ENCODE measurements at regions not wholly inside any gene's neighbourhood (a gene's known extent, or its start where the extent isn't known, plus 50 kb on each side); places are given as distances from the start of the nearest gene placed in this dataset.
A peak's percentile ranks its signal among the peaks of the same experiment; 100 is the strongest.

DNA sequence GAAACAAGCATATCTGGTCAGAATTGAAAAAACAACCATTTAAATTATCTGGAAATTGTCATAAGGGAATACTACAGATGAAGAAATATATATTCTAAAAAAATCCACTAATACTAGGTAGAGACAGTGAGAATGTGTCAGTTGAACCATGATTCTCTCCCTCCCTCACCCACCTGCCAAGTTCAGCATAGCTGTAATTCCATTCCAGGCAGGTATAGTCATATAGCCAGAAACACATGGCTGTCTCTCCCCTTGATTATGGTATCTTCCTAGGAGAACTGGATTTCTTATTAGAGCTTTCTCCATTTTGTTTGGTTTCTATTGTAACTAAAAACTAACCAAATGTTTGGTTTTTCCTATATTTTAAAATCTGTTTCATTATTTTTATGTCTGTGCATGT is 509.2 kb downstream of the CDH10 start:
- intact Hi-C loops (cut with DNase I): no loop called here
- Histone ChIP-seq H3K4me3 (no peak overlapping the region), H3K27ac (no peak overlapping the region), H3K4me1 (no peaks in the 10 kb centered on the region), H3K36me3 (ENCODE audit: insufficient read depth in 1 of 2, low read depth in 1 of 2) (no peaks in the 10 kb centered on the region), H3K9me3 (no peaks in the 10 kb centered on the region), H3K27me3 (ENCODE audit: insufficient read depth in 3 of 3, low read length in 2 of 3) (no peaks in the 10 kb centered on the region)
- DNase-seq (no peak), ATAC-seq (no peak)
- TF ChIP-seq, protein P1, sequence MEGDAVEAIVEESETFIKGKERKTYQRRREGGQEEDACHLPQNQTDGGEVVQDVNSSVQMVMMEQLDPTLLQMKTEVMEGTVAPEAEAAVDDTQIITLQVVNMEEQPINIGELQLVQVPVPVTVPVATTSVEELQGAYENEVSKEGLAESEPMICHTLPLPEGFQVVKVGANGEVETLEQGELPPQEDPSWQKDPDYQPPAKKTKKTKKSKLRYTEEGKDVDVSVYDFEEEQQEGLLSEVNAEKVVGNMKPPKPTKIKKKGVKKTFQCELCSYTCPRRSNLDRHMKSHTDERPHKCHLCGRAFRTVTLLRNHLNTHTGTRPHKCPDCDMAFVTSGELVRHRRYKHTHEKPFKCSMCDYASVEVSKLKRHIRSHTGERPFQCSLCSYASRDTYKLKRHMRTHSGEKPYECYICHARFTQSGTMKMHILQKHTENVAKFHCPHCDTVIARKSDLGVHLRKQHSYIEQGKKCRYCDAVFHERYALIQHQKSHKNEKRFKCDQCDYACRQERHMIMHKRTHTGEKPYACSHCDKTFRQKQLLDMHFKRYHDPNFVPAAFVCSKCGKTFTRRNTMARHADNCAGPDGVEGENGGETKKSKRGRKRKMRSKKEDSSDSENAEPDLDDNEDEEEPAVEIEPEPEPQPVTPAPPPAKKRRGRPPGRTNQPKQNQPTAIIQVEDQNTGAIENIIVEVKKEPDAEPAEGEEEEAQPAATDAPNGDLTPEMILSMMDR (IDR thresholded peaks at IDR 0.05): no peak

DNA sequence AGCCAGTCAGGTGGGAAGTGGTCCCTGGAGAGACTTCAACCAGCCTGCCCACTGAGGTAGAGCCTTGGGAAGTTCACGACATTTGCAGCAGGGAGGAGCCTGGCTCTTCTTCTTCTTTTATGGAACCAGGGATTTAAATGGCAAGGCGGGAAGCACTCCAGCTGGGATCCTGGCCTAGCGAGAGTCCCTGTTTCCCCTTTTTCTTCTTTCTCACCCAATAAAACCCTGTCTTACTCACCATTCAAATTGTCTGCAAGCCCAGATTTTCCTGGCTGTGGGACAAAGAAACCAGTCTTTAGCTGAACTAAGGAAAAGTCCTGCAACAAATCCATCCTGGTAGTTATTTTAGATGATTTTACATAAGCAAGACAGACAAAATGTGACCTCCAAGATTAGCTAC is 503.7 kb downstream of the CDH10 start:
- ATAC-seq: no peak

DNA sequence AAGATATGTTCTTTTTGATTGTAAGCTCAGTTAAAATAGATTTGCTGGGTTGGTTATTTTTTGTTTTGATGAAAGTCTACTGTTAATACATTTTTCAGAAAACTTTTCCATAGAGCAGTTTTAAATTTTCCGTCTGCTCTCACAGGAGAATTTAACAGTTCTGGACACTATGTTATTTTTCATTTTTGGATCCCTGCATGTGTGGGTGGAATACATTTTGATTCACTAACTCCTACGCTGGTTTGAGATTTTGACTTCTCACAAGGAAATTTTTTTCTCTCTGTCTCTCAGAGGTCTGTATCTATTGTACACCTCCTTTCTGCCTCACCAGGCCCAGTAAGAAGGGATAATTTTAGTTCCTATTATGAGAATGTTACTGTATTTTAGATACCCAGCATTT is 502.4 kb downstream of the CDH10 start:
- no peaks in the 10 kb centered on the region for H3K4me1 ChIP-seq
- H3K4me3 ChIP-seq: no peak overlapping the region
- no peak for ATAC-seq
- WGBS, 3 donors: 68 to 70% (median 69%) methylated on average over 2 of the region's 2 CpGs
- no peaks in the 10 kb centered on the region for H3K36me3 ChIP-seq (ENCODE audit: insufficient read depth in 1 of 2, low read depth in 1 of 2)
- no peaks in the 10 kb centered on the region for H3K27me3 ChIP-seq (ENCODE audit: insufficient read depth in 3 of 3, low read length in 2 of 3)
- no peaks in the 10 kb centered on the region for H3K9me3 ChIP-seq
- no peak overlapping the region for H3K27ac ChIP-seq
- TF ChIP-seq, protein P1 (IDR thresholded peaks at IDR 0.05): no peak
- no peak for DNase-seq
- intact Hi-C loops (cut with DNase I): no loop called here

More for the DNA sequence above, 503.7 kb downstream of the CDH10 start:
- DNase-seq: peak in 1 of 2 donors; percentile 48
- H3K9me3 ChIP-seq: no peaks in the 10 kb centered on the region
- no peaks in the 10 kb centered on the region for H3K27me3 ChIP-seq (ENCODE audit: insufficient read depth in 3 of 3, low read length in 2 of 3)
- H3K4me1 ChIP-seq: no peaks in the 10 kb centered on the region
- no peaks in the 10 kb centered on the region for H3K36me3 ChIP-seq (ENCODE audit: insufficient read depth in 1 of 2, low read depth in 1 of 2)
- H3K4me3 ChIP-seq: no peak overlapping the region
- WGBS, 3 donors: 53 to 65% (median 61%) methylated on average over 3 of the region's 3 CpGs
- TF ChIP-seq, protein P1 (IDR thresholded peaks at IDR 0.05): no peak
- H3K27ac ChIP-seq: no peak overlapping the region
- intact Hi-C loops (cut with DNase I): no loop called here

DNA sequence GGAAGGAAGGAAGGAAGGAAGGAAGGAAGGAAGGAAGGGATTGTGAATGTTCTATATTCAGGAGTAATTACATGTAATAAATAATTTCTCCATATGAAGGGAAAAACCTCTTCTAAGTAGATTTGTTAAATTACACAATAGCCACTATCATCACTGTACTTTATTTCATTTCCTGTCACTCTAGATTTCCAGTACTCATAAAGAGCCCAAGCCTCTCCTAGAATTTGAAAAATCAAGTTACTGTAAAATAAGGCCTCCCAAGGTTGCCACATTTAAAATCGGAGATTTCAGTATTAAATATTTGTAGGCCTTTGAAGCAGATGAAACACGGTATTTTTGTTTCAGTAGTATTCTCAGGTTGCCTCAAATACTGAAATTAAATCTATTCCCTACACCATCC is 499.0 kb downstream of the CDH10 start:
- Histone ChIP-seq H3K36me3 (ENCODE audit: insufficient read depth in 1 of 2, low read depth in 1 of 2) (no peaks in the 10 kb centered on the region), H3K9me3 (no peaks in the 10 kb centered on the region), H3K4me3 (no peak overlapping the region), H3K27ac (no peak overlapping the region), H3K4me1 (no peaks in the 10 kb centered on the region), H3K27me3 (ENCODE audit: insufficient read depth in 3 of 3, low read length in 2 of 3) (no peaks in the 10 kb centered on the region)
- WGBS, 3 donors: 82 to 84% (median 83%) methylated on average over 2 of the region's 2 CpGs
- DNase-seq: no peak
- intact Hi-C loops (cut with DNase I): no loop called here
- no peak for ATAC-seq
- TF ChIP-seq, protein P1 (IDR thresholded peaks at IDR 0.05): no peak

DNA sequence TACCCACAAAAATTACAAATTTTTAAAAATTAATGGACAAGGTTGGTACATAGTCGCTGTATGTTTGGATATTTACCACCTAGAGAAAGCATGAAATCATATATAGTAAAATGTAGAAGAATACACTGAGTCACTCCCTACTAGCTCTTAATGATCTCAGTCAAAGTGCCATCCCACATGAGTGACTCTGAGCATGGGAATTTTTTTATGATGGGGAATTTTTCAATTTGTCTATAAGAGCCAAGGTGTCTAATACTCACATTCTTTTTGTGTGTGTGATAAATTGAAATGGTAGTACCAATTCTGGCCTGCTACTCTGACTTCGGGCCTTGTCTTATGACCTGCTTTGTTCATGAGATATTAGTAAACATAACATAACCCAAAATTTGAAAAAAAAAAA is 483.2 kb downstream of the CDH10 start:
- intact Hi-C loops (cut with DNase I): no loop called here
- no peak for ATAC-seq
- 78 to 89% (median 81%) methylated on average over 2 of the region's 2 CpGs for WGBS, 3 donors

More for the DNA sequence above, 483.2 kb downstream of the CDH10 start:
- H3K27ac ChIP-seq: no peak overlapping the region
- TF ChIP-seq, protein P1 (IDR thresholded peaks at IDR 0.05): no peak
- H3K9me3 ChIP-seq: no peaks in the 10 kb centered on the region
- no peaks in the 10 kb centered on the region for H3K36me3 ChIP-seq (ENCODE audit: insufficient read depth in 1 of 2, low read depth in 1 of 2)
- no peak overlapping the region for H3K4me3 ChIP-seq
- no peak for DNase-seq
- H3K27me3 ChIP-seq (ENCODE audit: insufficient read depth in 3 of 3, low read length in 2 of 3): no peaks in the 10 kb centered on the region
- no peaks in the 10 kb centered on the region for H3K4me1 ChIP-seq
